ENCODE measurements at regions not wholly inside any gene's neighbourhood (a gene's known extent, or its start where the extent isn't known, plus 50 kb on each side); places are given as distances from the start of the nearest gene placed in this dataset.

DNA sequence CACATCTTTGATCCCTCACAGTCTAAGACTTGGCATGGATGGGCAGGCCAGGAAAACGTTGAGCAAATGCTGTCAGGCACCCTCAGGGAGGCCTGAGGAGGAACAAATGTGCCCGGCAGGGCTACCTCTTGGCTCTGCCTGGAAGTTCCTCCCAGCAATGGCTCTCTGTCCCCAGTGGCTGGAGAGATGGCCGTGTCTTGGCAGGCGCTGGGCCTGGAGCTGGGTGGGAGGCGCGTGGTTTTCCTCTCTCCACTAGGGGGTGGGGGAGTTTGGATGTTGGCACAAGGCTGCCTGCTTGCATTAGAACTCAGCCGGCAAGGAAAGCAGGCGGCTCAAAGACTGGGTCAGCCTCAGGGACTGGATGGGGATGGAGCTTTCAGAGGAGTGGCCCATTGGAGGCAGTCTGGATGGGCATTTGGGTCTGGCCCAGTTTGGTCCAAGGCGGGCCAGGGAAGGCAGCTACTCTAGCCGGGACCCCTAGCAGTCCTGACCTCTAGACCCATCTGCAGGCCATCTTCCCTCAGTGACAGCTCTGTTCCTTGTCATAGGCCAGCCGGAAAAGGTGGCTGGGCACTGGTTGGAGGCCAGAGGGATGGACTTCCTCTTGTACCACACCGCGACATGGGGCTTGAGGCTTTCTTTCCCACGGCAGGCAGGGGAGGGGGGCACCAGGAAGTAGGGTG lies 68.2 kb upstream of the STC2 start:
- TF ChIP-seq EZH2 (IDR thresholded peaks at IDR 0.05; ENCODE audit: borderline replicate concordance, low read depth, low read length, severe bottlenecking) (no peak), CTCF (IDR thresholded peaks at IDR 0.05; ENCODE audit: borderline replicate concordance, extremely low read depth, low read length, poor library complexity, severe bottlenecking) (peak; percentile 44)
